Epithelial cell of proximal tubule (primary cell): ENCODE measurements at regions not wholly inside any gene's neighbourhood (a gene's known extent, or its start where the extent isn't known, plus 50 kb on each side); places are given as distances from the start of the nearest gene placed in this dataset.
"Not testable (repeated sequence)": the region's sequence is repeated elsewhere in the genome, so short reads cannot be mapped to it uniquely, and the experiment has no call there.

Experiments used
- DNase-seq: peaks from one replicate; pipeline ENCODE4 v3.0.0-alpha.2; 2011; ENCODE audit warnings: low read depth
- H3K4me3 ChIP-seq: 2 replicates; pipeline ENCODE4 v1.5.1; 2011; ENCODE audit warnings: low read depth, mild to moderate bottlenecking, low read length
- TF ChIP-seq, protein P1 (sequence below): conservative IDR thresholded peaks from 2 replicates; pipeline ENCODE4 v1.5.1; 2012; ENCODE audit warnings: low read depth, mild to moderate bottlenecking, low read length

DNA sequence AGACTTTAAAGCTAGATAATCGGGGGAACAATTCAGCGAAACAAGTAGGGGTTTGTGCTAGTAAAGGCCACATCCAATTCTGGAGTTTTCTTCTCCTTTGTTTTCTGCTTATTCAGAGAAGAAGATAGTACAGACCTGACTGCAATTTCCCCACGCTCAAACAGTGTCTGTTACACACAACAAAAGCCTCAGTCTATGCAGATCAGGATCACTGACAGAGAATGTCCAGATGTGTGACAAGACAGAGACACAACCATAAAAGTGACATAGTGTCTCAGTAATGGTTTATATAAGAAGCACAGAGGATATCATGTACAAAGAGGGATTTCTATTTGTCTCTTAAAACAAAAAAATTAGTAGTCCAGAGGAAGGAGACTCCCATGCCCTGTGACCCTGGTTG is 70.7 kb upstream of the GTF3A start:
- TF ChIP-seq, protein P1, sequence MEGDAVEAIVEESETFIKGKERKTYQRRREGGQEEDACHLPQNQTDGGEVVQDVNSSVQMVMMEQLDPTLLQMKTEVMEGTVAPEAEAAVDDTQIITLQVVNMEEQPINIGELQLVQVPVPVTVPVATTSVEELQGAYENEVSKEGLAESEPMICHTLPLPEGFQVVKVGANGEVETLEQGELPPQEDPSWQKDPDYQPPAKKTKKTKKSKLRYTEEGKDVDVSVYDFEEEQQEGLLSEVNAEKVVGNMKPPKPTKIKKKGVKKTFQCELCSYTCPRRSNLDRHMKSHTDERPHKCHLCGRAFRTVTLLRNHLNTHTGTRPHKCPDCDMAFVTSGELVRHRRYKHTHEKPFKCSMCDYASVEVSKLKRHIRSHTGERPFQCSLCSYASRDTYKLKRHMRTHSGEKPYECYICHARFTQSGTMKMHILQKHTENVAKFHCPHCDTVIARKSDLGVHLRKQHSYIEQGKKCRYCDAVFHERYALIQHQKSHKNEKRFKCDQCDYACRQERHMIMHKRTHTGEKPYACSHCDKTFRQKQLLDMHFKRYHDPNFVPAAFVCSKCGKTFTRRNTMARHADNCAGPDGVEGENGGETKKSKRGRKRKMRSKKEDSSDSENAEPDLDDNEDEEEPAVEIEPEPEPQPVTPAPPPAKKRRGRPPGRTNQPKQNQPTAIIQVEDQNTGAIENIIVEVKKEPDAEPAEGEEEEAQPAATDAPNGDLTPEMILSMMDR, result no peak
- no peak for DNase-seq
- H3K4me3 ChIP-seq, result no peak overlapping the region

DNA sequence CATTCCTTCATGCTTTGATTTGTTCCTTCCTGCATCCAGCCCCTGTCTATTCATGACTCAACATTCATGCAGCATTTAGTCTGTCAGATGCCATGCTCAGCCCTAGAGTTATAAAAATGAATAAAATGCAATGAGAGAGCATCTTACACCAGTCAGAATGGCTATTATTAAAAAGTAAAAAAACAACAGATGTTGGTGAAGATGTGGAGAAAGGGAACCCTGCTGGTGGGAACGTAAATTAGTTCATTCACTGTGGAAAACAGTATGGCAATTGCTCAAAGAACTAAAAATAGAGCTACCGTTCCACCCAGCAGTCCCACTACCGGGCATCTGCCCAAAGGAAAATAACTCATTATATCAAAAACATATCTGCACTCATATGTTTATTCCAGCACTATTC is 70.0 kb upstream of the GTF3A start:
- DNase-seq, result no peak

DNA sequence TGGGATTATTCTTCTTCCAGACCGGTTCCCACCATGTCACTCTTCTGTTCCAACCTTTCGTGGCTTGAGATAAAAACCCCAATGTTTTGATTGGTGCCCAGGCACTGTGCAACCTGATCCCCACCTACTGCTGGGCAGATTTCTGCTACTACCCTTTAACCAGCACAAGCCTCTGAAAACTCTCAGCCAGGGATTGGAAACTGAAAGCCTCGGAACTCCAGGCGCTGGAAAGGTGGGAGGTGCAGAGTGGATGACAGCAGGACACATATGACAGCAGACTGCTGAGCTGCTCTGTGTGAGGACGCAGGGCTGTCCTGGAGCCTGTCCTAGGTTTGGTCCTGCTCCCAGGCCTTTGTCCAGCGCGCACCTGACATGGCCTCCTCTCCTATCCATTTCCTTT is 68.5 kb upstream of the GTF3A start:
- no peak overlapping the region for H3K4me3 ChIP-seq
- TF ChIP-seq, protein P1, result no peak
- no peak for DNase-seq

More for the DNA sequence above, 70.0 kb upstream of the GTF3A start:
- TF ChIP-seq, protein P1, result no peak
- no peak overlapping the region for H3K4me3 ChIP-seq

DNA sequence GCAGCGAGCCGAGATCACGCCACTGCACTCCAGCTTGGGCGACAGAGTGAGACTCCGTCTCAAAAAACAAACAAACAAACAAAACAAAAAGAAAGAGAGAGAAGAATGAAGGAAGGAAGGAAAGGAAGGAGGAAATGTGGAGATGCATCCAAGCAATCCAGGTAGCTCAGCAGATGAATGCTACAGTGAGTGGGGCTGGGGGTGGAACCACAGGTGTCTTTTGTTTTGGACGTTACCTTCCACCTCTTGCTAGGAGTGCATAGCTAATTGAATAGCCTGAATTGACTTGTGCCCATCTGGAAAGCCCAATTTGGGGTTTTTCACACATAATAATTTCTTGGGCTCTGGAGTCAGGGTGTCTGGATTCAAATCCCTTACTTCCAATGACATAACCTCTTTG is 66.0 kb upstream of the GTF3A start:
- TF ChIP-seq, protein P1, result no peak
- no peak overlapping the region for H3K4me3 ChIP-seq
- DNase-seq, result no peak

DNA sequence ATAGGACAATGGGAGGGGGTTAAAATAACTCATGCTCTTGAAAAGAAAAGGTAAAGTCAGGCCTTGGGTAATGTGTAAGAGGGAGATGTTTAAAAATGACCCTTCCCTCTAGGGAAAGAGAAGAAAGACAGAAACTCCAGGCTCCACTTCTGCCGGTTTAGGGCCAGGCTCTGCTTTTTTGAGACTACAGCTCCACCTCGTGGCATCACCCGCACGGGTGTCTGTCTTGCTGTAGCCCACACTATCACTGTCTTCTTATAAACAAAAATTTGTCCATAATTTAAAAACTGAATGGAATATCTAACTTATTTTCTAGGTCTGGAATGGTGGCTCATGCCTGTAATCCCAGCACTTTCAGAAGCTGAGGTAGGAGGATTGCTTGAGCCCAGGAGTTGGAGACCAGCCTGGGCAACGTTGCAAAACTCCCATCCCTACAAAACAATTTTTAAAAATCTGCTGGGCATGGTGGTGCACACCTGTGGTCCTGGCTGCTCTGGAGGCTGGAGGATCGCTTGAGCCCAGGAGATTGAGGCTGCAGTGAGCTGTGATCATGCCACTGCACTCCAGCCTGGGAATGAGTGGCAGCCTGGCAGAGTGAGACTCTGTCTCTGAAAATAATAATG is 65.1 kb upstream of the GTF3A start:
- DNase-seq, result no peak
- TF ChIP-seq, protein P1, result peak; percentile 89
- no peak overlapping the region for H3K4me3 ChIP-seq

DNA sequence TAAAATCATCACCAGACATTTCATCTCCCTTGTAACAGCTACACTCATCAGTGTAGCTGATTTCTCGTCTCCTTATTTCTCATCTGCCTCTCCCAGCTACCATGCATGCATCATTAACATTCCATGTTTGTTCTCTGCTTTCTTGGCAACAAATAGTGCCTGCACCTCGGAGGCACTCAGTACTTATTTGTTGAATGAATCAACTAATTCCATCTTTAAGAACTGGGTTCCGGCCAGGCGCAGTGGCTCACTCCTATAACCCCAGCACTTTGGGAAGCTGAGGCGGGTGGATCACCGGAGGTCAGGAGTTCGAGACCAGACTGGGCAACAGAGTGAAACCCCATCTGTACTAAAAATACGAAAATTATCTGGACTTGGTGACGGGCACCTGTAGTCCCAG is 63.9 kb upstream of the GTF3A start:
- TF ChIP-seq, protein P1, result no peak
- H3K4me3 ChIP-seq, result no peak overlapping the region
- no peak for DNase-seq

DNA sequence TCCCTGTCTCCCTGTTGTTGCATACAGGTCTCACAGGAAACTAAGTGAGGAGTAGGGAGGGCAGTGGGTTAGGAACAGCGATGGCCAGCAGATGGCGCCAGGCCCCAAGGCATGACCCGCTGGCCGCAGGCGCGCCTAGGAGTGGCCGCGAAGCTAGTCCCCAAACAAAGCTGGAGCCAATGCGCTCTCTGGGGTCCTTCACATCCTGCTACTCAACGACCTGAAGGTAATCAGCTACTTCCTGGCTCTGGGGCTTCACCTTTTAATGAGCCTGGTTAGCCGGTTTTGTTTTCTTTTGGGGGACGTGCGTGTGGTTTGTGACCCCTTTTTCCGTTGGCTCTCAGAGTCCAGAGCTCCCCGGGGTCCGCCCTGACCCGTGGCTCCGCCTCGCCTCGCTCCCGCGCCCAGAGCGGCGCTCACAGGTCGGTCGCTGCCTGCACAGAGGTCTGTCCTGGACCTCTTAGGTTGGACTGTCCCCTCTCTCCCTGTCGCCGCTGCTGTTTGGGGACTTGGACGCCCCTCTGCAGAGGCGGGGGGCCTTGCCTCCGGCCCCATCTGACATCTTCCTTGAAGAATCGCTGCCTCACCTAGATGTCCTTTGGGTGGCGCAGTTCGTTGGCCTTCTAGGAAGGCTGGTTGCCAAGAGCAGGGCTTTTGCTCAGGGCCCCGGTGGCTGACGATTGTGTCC is 62.2 kb upstream of the GTF3A start:
- TF ChIP-seq, protein P1, result peak; percentile 98
- no peak for DNase-seq

DNA sequence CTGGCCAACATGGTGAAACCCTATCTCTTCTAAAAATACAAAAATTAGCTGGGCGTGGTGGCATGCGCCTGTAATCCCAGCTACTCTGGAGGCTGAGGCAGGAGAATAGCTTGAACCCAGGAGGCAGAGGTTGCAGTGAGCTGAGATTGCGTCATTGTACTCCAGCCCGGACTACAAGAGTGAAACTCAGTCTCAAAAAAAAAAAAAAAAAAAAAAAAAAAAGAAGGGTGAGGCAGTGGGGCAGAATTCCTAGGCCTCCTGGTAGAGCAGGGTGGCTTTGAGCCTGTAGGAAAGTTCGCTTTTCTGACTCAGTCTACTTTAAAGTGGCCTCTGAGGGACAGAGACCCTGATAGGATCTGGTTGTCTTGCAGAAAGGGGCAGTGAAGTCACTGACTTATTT is 60.8 kb upstream of the GTF3A start:
- H3K4me3 ChIP-seq, DNase-seq: not testable (repeated sequence)

More for the DNA sequence above, 62.2 kb upstream of the GTF3A start:
- peak overlapping the region; percentile 48 for H3K4me3 ChIP-seq
